DMS153 treated with DMSO at 0.1 percent for 48 hours (cell line): ENCODE measurements at regions not wholly inside any gene's neighbourhood (a gene's known extent, or its start where the extent isn't known, plus 50 kb on each side); places are given as distances from the start of the nearest gene placed in this dataset.

ENCODE experiments used
- DNase-seq: peaks from one replicate; lab custom pipeline; 2025; ENCODE audit not compliant: unreplicated experiment; lab: John Stamatoyannopoulos, UW

- no peak for DNase-seq
Measured at GRCh38 chr16:62644030-62644812, 608.0 kb upstream of the CDH8 start.

DNA sequence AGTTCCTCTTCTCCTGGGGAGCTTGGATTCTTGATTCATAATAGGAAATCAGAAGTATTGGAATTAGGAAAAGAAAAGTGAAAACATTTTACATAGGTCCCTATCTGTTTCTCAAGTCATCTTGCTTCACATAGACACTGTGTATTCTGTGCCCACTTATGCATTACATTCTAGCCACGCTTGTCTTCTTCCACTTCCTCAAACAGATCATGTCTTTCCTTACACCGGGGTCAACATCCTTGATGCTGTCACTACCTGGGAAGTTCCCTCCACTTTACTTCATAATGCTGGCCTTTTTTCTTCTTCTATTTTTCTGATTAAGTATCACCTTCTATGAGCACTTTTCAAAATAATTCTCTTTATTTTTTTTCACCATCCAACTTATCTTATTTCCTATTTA is 606.4 kb upstream of the CDH8 start:
- DNase-seq = no peak

GRCh38 chr16:62639890-62640289 is 603.7 kb upstream of the CDH8 start:
- no peak for DNase-seq

DNA sequence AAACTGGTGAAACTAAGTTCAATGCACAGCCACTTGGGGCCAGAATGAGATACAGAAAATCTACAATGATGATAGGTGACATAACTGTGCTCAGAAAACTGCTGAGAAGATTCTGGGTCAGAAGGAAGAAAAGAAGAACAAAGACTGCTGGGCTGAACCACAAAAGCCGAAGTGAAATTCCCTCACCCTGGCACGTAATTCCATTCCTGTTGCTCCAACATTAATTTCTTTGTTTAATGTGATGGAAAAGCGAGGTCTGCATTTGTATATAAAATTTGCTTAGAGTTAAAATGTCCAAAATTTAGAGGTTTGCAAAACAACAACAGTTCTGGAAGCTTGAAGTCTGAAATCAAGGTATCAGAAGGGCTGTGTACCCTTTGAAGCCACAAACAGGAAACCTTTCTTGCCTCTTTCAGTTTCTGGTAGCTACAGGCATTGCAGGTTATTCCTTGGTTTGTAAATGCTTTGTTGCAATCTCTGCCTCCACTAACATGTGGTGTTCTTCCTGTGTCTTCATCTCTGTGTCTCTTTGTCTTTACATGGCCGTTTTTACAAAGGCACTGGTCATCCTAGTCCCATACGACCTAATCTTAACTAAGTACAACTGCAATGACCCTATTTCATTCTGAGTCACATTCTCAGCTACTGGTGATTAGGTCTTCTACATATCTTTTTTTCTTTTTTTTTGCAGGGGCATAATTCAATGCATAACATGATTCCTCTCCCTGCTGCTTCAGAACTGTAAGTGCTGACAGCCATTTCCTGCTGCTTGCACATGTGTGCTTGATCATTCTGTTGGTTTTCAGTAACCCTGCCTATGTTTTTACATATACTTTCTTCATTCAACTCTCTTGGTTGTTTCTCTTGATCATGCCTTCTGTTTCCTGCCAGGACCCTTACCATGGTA is 603.0 kb upstream of the CDH8 start:
- no peak for DNase-seq

DNA sequence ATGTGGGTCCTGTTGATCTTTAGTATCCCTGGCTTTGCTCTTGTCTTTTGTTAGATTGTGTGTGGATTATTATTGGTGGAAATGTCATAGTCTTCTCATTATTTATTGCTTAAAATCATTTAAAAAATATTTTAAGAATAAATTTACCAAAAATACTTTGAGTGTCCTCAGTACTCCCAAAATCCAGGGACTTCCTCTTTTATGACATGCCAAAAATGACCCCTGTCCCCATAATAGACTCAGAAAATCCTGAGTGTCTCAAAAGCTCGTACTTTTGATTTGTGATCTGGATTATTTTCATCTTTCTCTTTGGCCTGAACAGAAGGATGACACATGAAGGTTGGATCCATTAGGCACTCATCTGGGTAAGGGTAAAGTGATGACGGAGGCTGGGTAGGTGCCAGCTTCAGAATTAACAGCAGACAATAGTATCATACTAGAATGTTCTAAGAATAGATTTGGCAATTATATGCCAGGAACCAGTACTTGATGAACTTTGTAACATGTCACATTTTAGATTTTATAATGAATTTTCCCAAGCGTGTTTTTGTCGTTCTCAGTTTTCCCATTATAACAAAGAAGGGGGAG is 602.2 kb upstream of the CDH8 start:
- no peak for DNase-seq

DNA sequence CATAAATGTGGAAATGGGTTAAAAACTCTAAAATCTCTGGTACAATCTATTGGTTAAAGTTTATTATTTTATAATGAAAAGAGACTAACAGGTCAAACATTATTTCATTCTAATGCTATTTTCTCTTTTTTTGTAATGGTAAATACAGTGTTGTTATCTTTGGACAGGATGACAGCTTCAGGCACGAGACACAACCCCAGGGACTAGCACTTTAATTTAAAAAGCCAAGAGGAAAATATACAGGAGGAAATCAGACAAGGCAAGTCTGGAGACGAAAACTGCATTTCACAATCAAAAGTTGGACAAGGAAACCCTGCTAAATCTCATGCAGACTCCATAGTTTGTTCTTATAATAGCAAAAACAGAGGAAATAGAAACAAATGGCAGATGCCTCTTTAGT is 589.1 kb upstream of the CDH8 start:
- DNase-seq = no peak

DNA sequence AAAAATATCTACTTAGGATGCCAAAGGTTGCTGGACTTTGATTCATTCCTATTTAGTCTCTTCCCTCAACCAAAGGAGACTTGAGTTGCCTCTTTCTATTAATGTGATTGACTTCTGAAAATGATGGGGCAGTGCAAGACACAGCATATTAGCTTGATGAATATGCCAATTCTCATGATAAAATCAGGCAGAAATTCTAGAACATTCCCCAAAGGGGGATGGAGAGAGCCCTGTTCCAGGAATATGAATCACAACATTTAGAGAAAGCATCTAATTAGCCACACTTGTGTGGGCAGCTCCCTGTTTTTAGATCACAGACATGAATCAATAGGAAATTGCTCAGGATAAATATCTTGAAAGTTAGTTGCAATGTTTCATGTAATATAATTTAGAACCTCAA is 584.0 kb upstream of the CDH8 start:
- no peak for DNase-seq

GRCh38 chr16:62615526-62615925 is 579.3 kb upstream of the CDH8 start:
- no peak for DNase-seq

GRCh38 chr16:62610291-62610690 is 574.1 kb upstream of the CDH8 start:
- DNase-seq = no peak

- no peak for DNase-seq
Measured at GRCh38 chr16:62602790-62603189, 566.6 kb upstream of the CDH8 start.

DNA sequence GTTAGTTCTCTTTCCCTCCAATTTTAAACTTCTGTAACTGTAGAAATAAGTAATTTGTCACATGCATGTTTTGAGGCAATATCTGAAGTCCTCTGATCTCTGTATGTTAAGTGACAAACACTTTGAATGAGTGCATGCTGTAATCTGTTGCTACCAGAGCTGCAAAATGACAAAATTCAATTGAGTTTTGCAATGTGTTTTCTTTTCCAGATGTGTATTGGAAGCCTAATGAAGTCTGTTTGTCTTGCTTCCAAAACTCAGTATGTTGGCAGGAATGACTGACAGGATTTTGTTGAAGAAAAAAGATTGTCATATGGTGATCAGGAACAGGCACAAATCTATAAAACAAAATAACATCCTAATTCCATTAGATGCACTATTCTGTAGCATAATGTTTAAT is 561.6 kb upstream of the CDH8 start:
- DNase-seq = no peak

DNA sequence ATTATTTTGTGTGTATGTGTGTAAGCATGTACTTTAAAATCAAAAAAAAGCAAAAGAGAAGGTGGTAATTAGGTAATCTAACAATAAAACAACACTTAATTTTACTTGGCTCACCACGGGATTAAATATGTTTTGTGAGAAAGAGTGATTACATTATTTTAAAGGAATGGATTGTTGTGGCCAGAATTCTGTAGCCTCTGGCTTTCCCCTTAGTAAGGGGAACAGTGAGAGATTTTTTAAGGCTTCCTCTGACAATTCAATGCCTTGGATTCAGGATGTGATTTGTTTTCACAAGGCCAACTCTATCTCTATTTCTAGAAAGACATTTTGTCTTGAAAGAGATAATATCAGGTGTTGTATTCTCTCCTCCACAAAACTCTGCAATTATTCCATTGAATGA is 560.3 kb upstream of the CDH8 start:
- no peak for DNase-seq

DNA sequence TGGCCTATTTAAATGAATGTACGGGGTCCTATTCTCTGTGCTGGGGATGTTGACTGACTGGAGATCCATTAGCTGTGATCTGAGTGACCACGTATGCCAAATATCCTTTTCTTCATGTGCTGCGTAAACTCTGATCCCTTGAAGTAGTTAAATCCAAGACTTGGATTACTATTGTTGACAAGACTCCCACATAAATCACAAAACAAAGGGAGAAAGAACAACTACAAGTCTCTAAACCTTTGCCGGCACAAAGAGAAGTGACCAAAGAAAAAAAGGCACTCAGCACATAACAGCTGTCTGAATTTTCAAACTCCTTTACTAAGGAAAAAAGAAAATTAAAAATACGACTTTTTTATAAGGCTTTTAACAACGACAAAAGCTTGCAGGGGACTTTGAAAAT is 559.9 kb upstream of the CDH8 start:
- no peak for DNase-seq

- DNase-seq = no peak
Measured at GRCh38 chr16:62586128-62586862, 550.1 kb upstream of the CDH8 start.

- DNase-seq = no peak
Measured at GRCh38 chr16:62585041-62585545, 548.9 kb upstream of the CDH8 start.

DNA sequence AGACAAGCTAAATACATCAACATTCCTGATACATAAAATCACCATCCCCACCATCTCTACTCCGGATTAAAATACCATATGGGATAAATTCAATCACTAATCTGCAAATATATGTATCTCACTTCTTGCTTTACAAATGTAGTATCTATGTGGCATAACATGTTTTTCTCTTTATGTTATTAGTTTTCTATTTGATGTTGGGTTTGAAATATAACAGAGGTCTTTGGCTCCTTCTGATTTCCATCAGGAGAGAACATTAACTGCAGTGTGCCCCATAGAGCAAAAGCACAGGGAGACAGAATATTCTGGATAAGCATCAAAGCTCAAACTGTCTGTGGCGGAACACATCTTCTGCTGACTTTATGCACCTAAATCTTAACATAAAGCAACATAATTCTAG is 547.2 kb upstream of the CDH8 start:
- DNase-seq = no peak

DNA sequence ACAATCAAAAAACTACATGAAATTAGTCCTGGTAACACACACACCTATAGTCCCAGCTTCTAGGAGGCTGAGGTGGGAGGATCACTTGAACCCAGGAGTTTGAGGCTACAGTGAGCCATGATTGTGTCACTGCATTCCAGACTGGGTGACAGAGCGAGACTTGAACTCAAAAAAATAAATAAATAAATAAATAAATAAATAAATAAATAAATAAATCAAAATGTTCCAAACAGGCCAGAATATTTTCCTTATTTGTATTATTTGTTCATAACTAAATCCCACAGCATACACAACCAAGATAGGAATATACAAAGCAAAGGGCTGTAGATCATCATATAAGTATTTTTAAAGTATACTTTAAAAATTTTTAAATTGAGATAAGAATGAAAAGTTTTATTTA is 537.2 kb upstream of the CDH8 start:
- DNase-seq = no peak

DNA sequence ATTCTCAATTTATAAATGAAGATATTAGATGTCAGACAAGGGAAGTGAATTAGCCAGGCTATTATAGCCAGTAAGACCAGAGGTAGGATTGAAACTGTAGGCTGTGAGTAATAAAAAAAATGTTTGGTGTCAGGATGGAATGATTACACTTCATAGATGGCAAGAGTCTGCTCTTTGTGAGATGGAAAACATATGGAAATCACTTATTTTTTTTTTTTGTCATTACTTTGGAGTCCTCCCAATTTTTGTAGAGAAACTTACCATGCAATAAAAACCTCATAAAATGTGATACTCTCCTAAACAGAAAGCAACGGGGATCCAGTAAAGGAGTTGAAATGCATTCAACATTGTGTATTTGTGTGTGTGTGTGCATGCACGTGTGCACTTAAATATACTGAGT is 532.7 kb upstream of the CDH8 start:
- DNase-seq = no peak

DNA sequence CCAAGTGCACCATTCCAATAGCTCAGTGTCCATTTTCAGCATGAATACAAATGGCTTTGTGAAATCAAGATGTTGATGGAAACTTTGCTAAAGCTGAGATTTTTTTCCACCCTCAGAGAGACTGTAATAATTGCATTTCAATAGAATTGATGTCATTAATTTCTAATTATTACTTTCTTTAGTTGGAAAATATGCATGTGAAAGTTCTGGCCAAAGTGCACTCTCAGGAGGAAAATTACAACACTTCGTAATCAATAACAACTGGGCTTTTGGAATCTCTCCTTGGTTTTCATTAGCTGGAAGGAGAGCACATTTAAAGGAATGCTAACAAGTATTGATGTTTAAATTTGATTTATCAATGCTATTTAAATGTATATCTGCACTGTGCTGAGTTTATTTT is 529.5 kb upstream of the CDH8 start:
- DNase-seq = no peak

- no peak for DNase-seq
Measured at GRCh38 chr16:62564291-62564690, 528.1 kb upstream of the CDH8 start.

GRCh38 chr16:62562121-62562520 is 525.9 kb upstream of the CDH8 start:
- DNase-seq = no peak
